ENCODE measurements at regions not wholly inside any gene's neighbourhood (a gene's known extent, or its start where the extent isn't known, plus 50 kb on each side); places are given as distances from the start of the nearest gene placed in this dataset.

GRCh38 chr3:71905426-71905825 lies 120.5 kb upstream of the PROK2 start:
- CTCF ChIA-PET (ENCODE audit: partially characterized antibody): interaction anchor here (0.6 to 1.1 kb wide), 3 partner anchors 31 to 947 kb away, joined by 3 to 4 read pairs (median 3); no protein-coding TSS in a partner anchor
- Histone ChIP-seq H2BK5ac (ENCODE audit: low read depth, low read length) (no peak overlapping the region), H3K18ac (ENCODE audit: extremely low read depth, low read length) (no peak overlapping the region), H3K4me2 (ENCODE audit: insufficient read depth in 1 of 2, low read depth in 2 of 2, low read length in 2 of 2) (no peak overlapping the region), H2BK20ac (ENCODE audit: low read length) (no peak overlapping the region), H3K79me1 (ENCODE audit: low read depth, low read length) (no peaks in the 10 kb centered on the region), H3K23ac (ENCODE audit: insufficient read length) (no peak overlapping the region), H3K36me3 (ENCODE audit: control insufficient read depth in 2 of 4, insufficient read depth in 4 of 4, low read length in 3 of 4) (no peaks in the 10 kb centered on the region), H4K91ac (replicated peaks; ENCODE audit: insufficient read length, low read length) (no peak overlapping the region), H3K23me2 (ENCODE audit: low read depth, low read length) (no peaks in the 10 kb centered on the region), H3K27ac (ENCODE audit: low read depth, low read length) (no peak overlapping the region), H3K4ac (replicated peaks; ENCODE audit: insufficient read length, low read depth, low read length) (no peak overlapping the region), H3K4me1 (replicated peaks in 1 of 4; ENCODE audit: control insufficient read depth in 3 of 4, insufficient read depth in 4 of 4, low read length in 3 of 4) (peaks cover 0 to 7% (median 2%) of the 10 kb centered on the region in 4 experiments; a peak in 3 of 7 replicates), H3K4me3 (ENCODE audit: extremely low read depth in 1 of 4, insufficient read depth in 2 of 4, low read depth in 3 of 4, low read length in 4 of 4) (no peak overlapping the region), H3K9me3 (ENCODE audit: insufficient read depth in 2 of 2, low read depth in 1 of 2, low read length in 1 of 2) (no peaks in the 10 kb centered on the region), H3K14ac (ENCODE audit: insufficient read length) (no peak overlapping the region), H3K79me2 (ENCODE audit: control insufficient read depth in 1 of 2, insufficient read depth in 2 of 2, low read length in 2 of 2) (no peaks in the 10 kb centered on the region), H4K8ac (ENCODE audit: extremely low read depth, insufficient read depth, low read length) (no peak overlapping the region), H2BK12ac (ENCODE audit: low read depth, low read length) (no peak overlapping the region), H3K27me3 (replicated peaks in 1 of 4; ENCODE audit: control insufficient read depth in 3 of 4, extremely low read depth in 1 of 4, insufficient read depth in 3 of 4, low read length in 3 of 4) (peaks cover 0 to 1% (median 0%) of the 10 kb centered on the region in 4 experiments; a peak in 1 of 7 replicates), H4K20me1 (replicated peaks in 1 of 2; ENCODE audit: control insufficient read depth in 1 of 2, insufficient read depth in 2 of 2, low read length in 2 of 2) (no peaks in the 10 kb centered on the region), H2AFZ (ENCODE audit: low read length) (no peak overlapping the region; the same call in 1 of the 2 replicates), H4K5ac (ENCODE audit: insufficient read length, low read depth, low read length) (no peak overlapping the region), H2BK120ac (replicated peaks; ENCODE audit: low read depth, low read length) (no peak overlapping the region), H3K56ac (replicated peaks; ENCODE audit: insufficient read length, low read depth, low read length) (no peak overlapping the region), H2AK5ac (ENCODE audit: low read depth, low read length) (no peak overlapping the region), H2BK15ac (ENCODE audit: low read length) (no peak overlapping the region), H3K9ac (replicated peaks in 1 of 4; ENCODE audit: extremely low read depth in 1 of 4, low read depth in 3 of 4, low read length in 3 of 4) (no peak overlapping the region)
- TF ChIP-seq EP300 (IDR thresholded peaks at IDR 0.05; ENCODE audit: borderline replicate concordance in 1 of 2, low read depth in 2 of 2, low read length in 2 of 2) (no peak), TAF1 (IDR thresholded peaks at IDR 0.05; ENCODE audit: low read depth, low read length) (no peak), TEAD4 (IDR thresholded peaks at IDR 0.05; ENCODE audit: low read depth, low read length) (no peak), FOSL1 (IDR thresholded peaks at IDR 0.05; ENCODE audit: insufficient read depth, low read depth, low read length) (no peak), POLR2AphosphoS5 (IDR thresholded peaks at IDR 0.05; ENCODE audit: low read depth, low read length) (no peak), CHD2 (IDR thresholded peaks at IDR 0.05; ENCODE audit: low read length) (no peak), CEBPB (IDR thresholded peaks at IDR 0.05; ENCODE audit: low read depth, low read length) (no peak), E2F6 (IDR thresholded peaks at IDR 0.05) (no peak)
- TF ChIP-seq, protein P1, sequence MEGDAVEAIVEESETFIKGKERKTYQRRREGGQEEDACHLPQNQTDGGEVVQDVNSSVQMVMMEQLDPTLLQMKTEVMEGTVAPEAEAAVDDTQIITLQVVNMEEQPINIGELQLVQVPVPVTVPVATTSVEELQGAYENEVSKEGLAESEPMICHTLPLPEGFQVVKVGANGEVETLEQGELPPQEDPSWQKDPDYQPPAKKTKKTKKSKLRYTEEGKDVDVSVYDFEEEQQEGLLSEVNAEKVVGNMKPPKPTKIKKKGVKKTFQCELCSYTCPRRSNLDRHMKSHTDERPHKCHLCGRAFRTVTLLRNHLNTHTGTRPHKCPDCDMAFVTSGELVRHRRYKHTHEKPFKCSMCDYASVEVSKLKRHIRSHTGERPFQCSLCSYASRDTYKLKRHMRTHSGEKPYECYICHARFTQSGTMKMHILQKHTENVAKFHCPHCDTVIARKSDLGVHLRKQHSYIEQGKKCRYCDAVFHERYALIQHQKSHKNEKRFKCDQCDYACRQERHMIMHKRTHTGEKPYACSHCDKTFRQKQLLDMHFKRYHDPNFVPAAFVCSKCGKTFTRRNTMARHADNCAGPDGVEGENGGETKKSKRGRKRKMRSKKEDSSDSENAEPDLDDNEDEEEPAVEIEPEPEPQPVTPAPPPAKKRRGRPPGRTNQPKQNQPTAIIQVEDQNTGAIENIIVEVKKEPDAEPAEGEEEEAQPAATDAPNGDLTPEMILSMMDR (IDR thresholded peaks at IDR 0.05; ENCODE audit: control extremely low read depth in 1 of 3, insufficient read depth in 1 of 3, low read depth in 1 of 3, low read length in 3 of 3): no peak
- TF ChIP-seq, protein P2, sequence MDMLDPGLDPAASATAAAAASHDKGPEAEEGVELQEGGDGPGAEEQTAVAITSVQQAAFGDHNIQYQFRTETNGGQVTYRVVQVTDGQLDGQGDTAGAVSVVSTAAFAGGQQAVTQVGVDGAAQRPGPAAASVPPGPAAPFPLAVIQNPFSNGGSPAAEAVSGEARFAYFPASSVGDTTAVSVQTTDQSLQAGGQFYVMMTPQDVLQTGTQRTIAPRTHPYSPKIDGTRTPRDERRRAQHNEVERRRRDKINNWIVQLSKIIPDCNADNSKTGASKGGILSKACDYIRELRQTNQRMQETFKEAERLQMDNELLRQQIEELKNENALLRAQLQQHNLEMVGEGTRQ (IDR thresholded peaks at IDR 0.05; ENCODE audit: low read length): no peak
- FAIRE-seq (no peak), DNase-seq (ENCODE audit: low read depth in 1 of 2, low spot score in 2 of 2) (no peak)
- 92% methylated on average over 5 of the region's 5 CpGs; no CpG with 5 or more reads in 1 of the 2 experiments for WGBS, 2 experiments (ENCODE audit: extremely low coverage in 1 of 2, insufficient coverage in 1 of 2, insufficient read length in 1 of 2, insufficient replicate concordance in 2 of 2, low coverage in 1 of 2, low lambda C conversion rate in 2 of 2, missing lambda C conversion rate in 1 of 2)
- POLR2A ChIA-PET (ENCODE audit: partially characterized antibody): no interaction called here

Data from H1 (cell line).